HG02943 (cell line): ENCODE measurements at regions not wholly inside any gene's neighbourhood (a gene's known extent, or its start where the extent isn't known, plus 50 kb on each side); places are given as distances from the start of the nearest gene placed in this dataset.

ENCODE experiments used
- ATAC-seq: cut with Tn5 transposase; IDR thresholded peaks from one replicate; pipeline ENCODE4 v1.9.1; 2021; ENCODE audit warnings: mild to moderate bottlenecking, low read depth, moderate library complexity; ENCODE audit not compliant: unreplicated experiment

DNA sequence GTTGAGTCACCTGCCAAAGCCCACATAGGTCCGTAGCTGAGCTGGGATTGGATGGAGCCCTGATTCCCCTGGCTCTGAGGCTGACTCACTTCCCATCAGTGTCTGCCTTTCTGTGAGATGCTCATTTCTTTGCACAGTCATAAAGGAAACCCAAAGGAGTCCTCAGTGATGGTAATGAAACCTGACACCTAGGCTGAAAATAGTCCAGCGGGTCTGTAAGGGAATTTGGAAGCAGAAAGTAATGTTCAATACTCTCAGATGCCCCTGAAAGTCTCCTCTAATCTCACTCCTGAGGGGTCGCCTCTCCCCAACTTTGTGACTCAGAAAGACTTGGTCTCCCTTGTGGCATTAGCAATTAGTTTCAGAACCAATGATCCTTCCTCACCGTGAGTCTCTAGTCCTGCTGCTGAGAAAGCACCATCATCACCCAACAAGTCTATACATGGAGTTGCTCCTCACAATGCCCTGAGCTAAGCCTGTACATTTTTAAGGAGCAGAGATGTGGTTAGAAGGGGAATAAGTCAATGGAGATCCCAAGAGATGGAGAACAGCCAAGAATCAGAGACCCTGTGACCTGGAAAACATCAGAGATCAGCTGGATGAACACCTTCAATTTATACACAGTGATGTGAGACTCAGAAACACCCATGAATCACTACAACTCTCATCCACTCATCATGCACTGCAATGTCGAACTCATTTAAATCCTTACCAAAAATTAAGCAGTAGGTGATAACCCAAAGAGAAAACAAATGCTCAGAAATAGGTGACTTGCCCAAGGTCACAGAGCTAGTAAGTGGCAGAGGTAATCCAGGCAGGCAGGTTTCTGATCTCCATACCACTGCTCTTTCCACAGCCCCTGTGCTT lies 219.0 kb upstream of the CPEB2 start:
- no peak for ATAC-seq

DNA sequence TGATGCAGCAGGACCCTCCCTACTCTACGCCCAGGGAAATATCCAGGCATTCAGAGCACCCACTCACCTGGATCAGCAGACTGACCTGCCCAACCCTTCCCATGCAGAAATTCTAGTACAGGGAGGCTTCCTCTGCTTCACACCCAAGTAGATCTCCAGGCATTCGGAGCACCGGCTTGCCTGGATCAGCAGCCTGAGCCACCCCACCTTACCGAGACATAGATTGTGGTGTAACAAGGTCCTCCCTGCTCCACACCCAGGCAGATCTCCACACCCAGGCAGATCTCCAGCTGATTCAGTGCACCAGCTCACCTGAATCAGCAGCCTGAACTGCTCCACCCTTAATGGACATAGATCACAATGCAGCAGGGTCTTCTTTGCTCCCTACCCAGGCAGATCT lies 215.1 kb upstream of the CPEB2 start:
- no peak for ATAC-seq

DNA sequence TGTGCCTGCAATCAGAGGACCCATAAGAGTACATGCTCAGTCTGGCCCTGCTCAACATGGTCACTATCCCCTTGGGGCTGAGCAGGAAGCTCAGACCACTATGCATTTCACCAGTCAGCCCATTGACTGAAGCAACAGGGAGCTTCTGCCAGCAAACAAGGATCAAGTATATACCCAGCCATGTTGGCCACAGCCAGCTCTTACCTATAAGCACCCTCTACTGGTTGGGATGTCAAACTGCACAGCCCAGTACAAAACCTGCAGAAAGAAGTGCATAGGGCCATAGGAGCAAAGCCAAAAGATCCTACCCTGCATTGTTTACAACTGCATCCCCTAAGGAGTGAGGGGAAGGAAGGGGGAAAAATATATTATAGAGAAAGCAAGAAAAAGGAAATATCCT lies 214.4 kb upstream of the CPEB2 start:
- ATAC-seq, result no peak

DNA sequence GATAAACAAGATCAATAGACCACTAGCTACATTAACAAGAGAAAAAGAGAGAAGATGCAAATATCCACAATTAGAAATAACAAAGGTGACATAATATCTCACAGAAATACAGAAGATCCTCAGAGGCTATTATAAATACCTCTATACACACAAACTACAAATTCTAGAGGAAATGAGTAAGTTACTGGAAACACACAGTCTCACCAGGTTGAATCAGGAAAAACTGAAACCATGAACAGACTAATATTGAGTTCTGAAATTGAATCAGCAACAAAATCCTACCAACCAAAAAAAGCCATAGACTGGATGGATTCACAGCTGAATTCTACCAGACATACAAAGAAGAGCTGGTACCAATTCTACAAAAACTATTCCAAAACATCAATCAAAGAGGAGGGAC lies 211.8 kb upstream of the CPEB2 start:
- no peak for ATAC-seq

DNA sequence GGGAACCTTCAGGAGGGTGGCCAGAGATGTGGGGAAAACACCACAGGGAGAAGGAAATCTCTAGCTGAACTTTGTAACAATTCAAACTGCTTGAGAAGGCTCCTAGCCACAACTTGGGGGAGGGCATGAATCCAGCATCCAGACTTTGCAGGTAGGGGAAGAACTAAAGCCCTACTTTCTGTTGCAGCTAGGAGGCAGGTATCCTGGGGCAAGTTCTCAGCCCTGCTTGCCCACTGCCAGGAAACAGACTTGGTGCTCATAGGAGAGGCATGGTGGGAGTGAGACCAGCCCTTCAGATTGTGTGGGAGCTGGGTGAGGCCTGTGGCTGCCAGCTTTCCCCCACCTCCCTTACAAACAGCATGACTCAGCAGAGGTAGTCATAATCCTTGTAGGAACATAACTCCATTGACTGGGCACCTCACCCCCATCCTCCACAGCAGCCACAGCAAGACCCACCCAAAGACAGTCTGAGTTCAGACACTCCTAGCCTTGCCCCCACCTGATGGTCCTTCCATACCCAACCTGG lies 209.5 kb upstream of the CPEB2 start:
- no peak for ATAC-seq

DNA sequence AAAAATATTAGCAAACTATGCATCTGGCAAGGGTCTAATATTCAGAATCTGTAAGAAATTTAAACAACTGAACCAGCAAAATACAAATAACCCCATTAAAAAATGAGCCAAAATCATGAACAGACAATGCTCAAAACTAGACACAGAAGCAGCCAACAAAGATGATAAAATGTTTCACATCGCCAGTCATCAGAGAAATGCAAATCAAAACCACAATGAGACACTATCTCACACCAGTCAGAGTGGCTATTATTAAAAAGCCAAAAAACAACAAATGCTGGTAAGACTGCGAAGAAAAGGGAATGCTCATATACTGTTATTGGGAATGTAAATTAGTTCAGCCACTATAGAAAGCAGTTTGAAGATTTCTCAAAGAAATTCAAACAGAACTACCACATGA lies 201.3 kb upstream of the CPEB2 start:
- no peak for ATAC-seq

DNA sequence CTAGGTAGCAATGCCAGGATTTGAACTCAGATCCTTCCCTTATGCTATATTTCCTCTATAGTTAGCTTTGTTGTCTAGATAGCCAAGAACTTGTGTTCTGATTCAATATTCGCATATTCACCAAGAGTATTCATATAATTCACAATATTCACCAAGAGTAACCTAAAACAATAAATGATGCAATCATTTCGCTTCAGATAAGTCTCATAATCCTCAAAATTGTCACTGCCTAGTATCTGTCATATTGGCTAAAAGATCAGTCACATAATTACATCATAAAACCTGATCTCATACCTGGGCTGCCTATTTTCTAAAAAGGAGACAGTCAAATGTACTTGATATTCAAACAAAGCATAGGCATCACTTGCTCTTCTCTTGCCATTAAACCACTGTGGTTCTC lies 199.7 kb upstream of the CPEB2 start:
- no peak for ATAC-seq

DNA sequence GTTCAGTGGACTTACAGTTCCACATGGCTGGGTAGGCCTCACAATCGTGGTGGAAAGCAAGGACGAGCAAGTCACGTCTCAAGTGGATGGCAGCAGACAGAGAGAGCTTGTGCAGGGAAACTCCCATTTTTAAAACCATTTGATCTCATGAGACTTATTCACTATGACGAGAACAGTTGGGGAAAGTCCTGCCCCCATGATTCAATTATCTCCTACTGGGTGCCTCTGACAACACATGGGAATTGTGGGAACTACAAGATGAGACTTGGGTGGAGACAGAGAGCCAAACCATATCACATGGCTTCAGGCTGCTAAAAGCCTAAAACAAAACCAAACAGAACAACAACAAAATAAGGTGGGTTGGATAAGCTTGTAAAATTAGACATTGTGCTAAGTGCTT lies 194.4 kb upstream of the CPEB2 start:
- no peak for ATAC-seq

DNA sequence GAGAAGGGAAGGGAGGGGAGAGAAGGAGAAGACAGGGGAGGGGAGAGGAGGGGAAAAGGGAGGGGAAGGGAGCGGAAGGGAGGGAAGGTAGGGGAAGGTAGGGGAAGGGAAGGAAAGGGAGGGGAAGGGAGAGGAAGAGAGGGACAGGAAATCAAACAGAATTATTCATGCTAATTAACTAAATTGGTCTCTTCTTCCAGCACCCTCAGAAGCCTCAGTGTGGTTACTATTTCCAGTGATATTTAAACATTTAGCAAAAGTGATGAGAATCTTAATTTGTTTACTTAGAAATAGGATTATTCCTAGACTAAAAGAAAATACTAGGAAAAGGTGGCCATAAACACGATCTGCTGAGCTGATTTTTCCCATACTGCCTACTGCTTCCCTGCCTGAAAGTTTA lies 193.1 kb upstream of the CPEB2 start:
- no peak for ATAC-seq

DNA sequence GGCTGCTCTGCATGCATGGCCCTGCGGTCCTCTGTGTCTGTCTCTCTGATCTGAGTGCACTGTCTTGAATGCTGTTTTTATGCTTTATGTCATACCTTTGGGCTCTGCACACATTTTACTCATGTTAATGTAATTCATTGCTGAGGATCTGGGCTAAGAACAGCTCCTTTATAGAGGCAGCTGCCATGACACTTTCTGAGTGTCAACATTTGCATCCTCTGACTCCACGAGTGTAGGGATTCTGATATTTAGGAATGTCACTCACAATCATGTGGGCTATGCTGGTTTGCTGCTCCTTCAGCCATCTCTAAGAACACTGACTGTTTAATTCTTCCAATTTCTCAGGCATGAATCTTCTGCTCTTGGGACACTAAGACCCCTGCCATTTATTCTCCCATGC lies 192.2 kb upstream of the CPEB2 start:
- no peak for ATAC-seq

DNA sequence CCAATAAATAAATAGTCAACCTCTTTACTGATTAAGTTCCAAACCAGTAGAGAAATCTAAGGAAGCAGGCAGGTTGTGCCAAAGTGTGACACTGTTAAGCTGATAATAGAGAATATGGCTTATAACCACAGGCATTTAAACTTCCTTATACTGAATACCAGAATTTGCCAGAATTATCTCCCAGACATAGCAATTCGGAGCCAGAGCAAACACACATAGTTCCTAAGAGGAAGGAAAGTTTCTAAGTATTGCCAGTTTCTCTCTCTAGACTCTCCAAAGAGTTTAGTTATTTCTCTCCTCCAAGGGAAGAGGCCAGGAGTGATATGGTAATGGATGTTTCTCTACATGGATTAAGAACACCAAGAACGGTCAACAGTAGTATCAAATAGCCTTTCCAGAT lies 191.7 kb upstream of the CPEB2 start:
- no peak for ATAC-seq

DNA sequence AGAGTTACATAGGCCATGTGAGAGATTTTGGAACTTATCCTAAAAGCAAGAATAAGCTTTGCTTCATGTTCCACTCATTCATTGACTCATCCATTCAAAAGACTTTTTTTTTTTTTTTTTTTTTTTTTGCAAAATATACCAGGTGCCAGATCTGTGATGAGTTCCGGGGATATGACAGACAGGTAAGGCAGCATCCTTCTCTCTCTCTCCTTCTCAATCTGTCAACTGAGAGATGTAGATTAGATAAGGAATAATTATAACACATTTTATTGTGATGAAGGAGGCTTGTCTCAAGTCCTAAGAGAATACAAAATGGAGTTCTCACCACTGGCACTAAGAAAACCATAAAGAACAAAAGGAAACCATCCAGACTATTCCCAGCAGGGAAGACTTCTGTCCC lies 190.2 kb upstream of the CPEB2 start:
- no peak for ATAC-seq

DNA sequence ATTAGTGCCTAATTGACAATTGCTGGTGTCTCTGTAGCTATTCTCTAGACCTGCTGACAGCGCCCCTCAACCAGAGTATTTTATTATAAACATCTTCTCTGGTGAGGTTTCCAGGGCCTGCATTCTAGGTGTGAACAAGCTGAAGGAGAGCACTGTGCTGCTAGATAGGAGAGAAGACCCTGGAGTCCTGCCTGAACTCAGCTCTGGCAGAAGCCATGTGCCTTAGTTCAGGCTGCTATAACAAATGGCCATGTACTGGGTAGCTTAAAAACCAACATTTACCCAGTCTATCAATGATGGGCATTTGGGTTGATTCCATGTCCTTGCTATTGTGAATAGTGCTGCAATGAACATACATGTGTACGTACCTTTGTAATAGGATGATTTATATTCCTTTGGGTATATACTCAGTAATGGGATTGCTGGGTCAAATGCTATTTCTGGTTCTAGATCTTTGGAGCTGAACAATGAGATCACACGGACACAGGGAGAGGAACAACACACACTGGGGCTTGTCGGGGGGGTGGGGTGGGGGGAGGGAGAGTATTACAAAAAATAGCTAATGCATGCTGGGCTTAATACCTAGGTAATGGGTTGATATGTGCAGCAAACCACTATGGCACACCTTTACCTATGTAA lies 185.5 kb upstream of the CPEB2 start:
- no peak for ATAC-seq

DNA sequence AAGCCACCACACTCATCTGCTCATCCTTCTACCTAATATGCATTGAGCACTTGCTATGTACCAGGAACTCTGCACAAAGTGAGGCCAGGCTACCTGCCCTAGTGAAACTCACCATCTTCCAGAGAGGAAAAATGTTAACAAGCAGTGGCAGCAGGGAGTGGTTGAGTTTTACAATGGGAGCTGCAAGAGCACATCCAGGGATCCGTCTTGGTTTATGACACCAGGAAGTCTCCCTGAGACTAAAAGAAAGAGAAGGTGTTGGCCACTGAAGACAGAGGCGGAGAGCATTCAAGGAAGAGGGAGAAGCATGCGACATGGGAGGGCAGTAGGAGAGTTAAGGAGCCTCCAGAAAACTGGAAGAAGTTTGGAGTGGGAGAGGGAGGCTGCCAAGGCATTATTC lies 178.1 kb upstream of the CPEB2 start:
- no peak for ATAC-seq

DNA sequence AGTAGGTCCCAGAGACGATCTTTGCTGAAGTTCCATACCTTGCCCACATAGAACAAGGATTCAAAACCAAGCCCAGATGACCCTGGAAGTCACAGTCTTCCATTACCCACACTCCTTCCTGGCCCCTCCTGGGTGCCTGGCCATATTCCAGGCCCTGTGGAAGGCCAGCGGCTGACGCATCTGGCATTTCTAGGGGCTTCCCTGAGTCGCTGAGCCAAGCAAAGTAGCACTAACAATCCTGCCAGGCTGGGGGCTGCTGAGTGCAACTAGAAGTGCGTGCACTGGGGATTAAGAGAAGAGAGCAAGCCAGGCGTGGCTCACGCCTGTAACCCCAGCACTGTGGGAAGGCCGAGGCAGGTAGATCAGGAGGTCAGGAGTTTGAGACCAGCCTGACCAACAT lies 175.2 kb upstream of the CPEB2 start:
- ATAC-seq, result no peak

DNA sequence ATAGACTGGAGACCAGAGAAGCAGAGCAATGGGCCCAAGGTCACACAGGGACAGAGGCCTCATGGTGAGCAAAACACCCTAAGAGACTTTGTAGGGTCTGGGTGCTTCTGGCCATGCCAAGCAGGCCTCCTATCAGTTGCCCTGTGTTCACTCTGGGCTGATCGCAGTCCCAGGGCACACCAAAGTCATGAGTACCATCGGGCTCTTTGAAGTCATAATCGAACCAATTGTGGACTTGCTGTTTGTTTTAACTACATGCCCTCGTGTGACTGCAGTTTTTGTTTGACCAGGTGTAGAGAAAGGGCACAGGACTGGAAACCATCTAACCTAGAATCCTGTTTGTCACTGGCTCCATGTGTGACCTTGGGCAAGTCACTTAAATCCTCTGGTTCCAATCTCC lies 172.5 kb upstream of the CPEB2 start:
- no peak for ATAC-seq

DNA sequence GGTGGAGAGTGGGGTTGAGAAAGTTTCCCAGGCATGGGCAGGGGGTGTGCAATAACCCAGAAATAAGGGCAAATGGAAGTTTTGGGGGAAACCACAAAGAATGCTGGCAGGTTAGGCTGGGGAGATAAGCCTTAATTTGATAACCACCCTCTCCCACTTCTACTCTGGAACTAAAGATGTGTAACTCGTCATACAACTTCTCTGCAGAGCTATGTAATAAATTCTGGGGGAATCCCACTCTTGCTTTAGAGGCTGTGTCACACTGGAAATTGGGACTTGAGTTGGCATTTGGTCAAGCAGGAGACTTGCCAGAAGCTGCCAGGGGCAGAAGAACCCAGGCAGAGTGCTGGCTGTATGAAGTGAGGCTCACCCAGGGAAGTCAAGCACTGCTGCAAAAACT lies 170.9 kb upstream of the CPEB2 start:
- ATAC-seq, result no peak

DNA sequence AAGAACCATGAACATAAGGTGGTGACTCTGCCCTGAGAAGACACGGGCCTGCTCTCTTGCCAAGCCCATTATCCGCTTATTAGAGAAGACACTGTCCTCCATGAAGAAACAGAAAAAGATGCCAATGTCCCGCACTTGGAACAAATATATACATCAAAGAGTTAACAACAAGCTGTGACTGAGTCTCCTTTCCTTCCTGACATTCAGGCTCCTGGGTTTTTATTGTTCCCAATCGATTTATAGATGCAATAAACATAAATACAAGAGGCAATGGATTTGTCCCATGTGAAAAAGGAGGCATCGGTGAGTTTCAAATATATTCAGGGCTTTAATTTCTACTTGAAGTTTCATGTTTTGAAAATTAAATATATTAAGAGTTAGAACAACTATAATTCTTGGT lies 169.2 kb upstream of the CPEB2 start:
- ATAC-seq, result no peak

DNA sequence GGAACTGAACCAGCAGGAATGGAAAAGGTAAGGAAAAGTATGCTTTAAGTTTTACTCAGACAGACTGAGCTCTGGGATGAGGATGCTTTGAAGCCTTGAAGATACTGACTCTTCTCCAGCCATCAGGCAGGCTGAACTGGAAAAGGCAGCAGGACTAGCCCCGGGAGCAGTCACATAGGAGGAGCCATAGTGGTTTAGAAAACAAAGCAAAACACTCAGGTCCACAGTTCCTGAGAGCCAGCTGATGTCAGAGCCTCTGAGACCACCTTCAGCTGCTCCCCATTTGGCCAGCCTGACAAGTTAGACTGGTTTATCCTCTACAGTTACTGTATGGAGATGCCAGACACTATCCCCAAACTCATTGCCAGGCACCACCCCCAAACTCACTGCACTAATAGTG lies 167.9 kb upstream of the CPEB2 start:
- no peak for ATAC-seq

DNA sequence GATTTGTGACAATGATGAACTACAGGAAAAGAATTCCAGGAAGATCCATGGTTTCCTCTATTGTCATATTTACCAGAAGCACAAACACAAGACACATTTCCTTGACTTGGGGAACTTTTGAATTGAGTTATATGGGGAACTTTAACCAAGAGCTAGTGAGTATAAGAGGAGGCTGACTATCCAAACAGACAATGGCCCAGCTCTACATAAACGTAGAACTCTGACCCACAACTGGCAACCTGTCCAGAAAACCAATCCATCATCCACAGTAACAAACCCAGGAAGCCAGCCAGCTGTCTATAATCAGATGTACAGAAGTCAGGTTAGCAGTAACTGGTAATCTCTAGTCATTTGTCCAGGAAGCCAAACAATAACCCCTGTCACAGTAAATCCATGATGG lies 167.0 kb upstream of the CPEB2 start:
- no peak for ATAC-seq

DNA sequence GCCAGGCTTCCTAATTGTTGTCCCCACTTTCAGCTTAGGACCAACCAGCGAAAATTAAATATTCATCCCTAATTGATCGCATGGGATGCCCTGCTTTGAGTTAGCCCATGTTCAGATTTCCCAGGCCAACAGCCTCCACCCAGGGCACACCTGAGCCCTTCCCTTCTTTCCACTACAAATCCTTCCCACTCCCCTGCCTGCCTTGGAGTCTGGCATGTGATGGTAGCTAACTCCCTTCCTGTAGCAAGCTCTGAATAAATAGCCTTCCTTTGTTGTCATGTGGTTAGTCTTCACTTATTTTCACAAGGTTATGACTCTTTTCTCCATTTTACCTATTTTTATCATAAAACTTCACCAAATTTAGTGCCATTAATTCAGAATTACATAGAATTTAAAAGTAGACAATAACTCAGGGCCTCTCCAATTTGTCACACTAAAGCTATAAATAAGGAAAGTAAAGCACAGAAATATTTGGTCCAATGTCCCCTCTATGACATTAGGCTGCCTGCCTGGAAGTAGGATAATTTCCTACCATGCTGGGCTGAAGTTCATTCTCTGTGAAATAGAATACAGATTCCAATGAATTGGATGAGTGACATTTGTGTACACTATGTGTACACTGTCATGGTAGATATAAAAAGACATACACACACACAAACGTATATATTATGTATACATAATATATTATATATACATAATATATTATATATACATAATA lies 166.4 kb upstream of the CPEB2 start:
- no peak for ATAC-seq
